ENCODE measurements at regions not wholly inside any gene's neighbourhood (a gene's known extent, or its start where the extent isn't known, plus 50 kb on each side); places are given as distances from the start of the nearest gene placed in this dataset.

DNA sequence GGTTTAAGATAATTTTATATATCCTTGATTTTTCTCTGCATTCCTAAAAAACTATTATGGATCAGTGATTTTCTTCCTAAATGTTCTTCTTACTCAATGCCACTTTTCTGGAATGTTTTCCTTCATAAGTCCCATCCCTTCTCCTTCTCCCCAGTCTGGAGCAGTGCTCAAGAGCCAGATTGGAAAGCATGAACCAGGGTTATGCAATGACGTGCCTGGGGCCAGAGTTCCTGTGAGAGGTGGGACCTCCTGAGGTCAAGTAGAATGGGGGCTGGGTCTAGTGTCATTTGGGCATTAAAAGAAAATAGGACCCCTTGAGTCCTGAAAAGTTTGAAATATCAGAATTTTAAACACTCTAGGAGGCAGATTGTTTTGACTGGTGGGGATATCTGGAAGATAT, 132.0 kb upstream of the NPY start:
- TF ChIP-seq, protein P1, sequence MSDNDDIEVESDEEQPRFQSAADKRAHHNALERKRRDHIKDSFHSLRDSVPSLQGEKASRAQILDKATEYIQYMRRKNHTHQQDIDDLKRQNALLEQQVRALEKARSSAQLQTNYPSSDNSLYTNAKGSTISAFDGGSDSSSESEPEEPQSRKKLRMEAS (IDR thresholded peaks at IDR 0.05; ENCODE audit: insufficient read depth, insufficient read length): no peak
- TF ChIP-seq, protein P2, sequence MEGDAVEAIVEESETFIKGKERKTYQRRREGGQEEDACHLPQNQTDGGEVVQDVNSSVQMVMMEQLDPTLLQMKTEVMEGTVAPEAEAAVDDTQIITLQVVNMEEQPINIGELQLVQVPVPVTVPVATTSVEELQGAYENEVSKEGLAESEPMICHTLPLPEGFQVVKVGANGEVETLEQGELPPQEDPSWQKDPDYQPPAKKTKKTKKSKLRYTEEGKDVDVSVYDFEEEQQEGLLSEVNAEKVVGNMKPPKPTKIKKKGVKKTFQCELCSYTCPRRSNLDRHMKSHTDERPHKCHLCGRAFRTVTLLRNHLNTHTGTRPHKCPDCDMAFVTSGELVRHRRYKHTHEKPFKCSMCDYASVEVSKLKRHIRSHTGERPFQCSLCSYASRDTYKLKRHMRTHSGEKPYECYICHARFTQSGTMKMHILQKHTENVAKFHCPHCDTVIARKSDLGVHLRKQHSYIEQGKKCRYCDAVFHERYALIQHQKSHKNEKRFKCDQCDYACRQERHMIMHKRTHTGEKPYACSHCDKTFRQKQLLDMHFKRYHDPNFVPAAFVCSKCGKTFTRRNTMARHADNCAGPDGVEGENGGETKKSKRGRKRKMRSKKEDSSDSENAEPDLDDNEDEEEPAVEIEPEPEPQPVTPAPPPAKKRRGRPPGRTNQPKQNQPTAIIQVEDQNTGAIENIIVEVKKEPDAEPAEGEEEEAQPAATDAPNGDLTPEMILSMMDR (IDR thresholded peaks at IDR 0.05; ENCODE audit: extremely low read depth in 1 of 2, insufficient read depth in 1 of 2, low read depth in 1 of 2, low read length in 2 of 2): no peak
- no peak for TF ChIP-seq EZH2 (IDR thresholded peaks at IDR 0.05; ENCODE audit: borderline replicate concordance, low read depth, low read length, severe bottlenecking)
- no peak for TF ChIP-seq POLR2AphosphoS5 (IDR thresholded peaks at IDR 0.05; ENCODE audit: insufficient read depth, low read depth, low read length)
- TF ChIP-seq POLR2A (IDR thresholded peaks at IDR 0.05; ENCODE audit: low read depth, low read length): no peak

Data from endothelial cell of umbilical vein (primary cell).